H9 (cell line): ENCODE measurements at regions not wholly inside any gene's neighbourhood (a gene's known extent, or its start where the extent isn't known, plus 50 kb on each side); places are given as distances from the start of the nearest gene placed in this dataset.

Source experiments
- DNase-seq: peaks from one replicate; pipeline ENCODE4 v3.0.0-alpha.2; 2017
- H2AFZ ChIP-seq: one replicate; pipeline ENCODE4 v1.6.1; 2013; ENCODE audit warnings: mild to moderate bottlenecking, low read length, control low read depth, moderate library complexity
- H2AK5ac ChIP-seq: 2 replicates; pipeline ENCODE4 v1.6.1; 2013; ENCODE audit warnings: low read length, control low read depth, mixed read lengths; ENCODE audit not compliant: insufficient read length
- H2BK120ac ChIP-seq: one replicate; pipeline ENCODE4 v1.6.1; 2013; ENCODE audit warnings: low read depth, mild to moderate bottlenecking, low read length, control low read depth, inconsistent platforms; ENCODE audit not compliant: poor library complexity, severe bottlenecking
- H2BK12ac ChIP-seq: 2 replicates; pipeline ENCODE4 v1.6.1; 2013; ENCODE audit warnings: low read length, control low read depth, mixed read lengths, low read depth; ENCODE audit not compliant: insufficient read length
- H2BK15ac ChIP-seq: 2 replicates; pipeline ENCODE4 v1.6.1; 2013; ENCODE audit warnings: low read depth, low read length, control low read depth
- H2BK20ac ChIP-seq: one replicate; pipeline ENCODE4 v1.6.1; 2013; ENCODE audit warnings: low read depth, mild to moderate bottlenecking, low read length, control low read depth, inconsistent platforms; ENCODE audit not compliant: poor library complexity, severe bottlenecking
- H2BK5ac ChIP-seq: 2 replicates; pipeline ENCODE4 v1.6.1; 2013; ENCODE audit warnings: low read length, control low read depth, mixed read lengths; ENCODE audit not compliant: insufficient read length
- H3K14ac ChIP-seq: 2 replicates; pipeline ENCODE4 v1.6.1; 2013; ENCODE audit warnings: low read length, control low read depth; ENCODE audit not compliant: insufficient read depth
- H3K18ac ChIP-seq: 2 replicates; pipeline ENCODE4 v1.6.1; 2013; ENCODE audit warnings: low read depth, mild to moderate bottlenecking, mixed read lengths, low read length, control low read depth; ENCODE audit not compliant: insufficient read length
- H3K23ac ChIP-seq: 2 replicates; pipeline ENCODE4 v1.6.1; 2013; ENCODE audit warnings: low read length, control low read depth, mixed read lengths, low read depth; ENCODE audit not compliant: insufficient read length
- H3K23me2 ChIP-seq: 2 replicates; pipeline ENCODE4 v1.6.1; 2013; ENCODE audit warnings: low read depth, mild to moderate bottlenecking, mixed read lengths, low read length, control low read depth; ENCODE audit not compliant: insufficient read length, poor library complexity, severe bottlenecking
- H3K27ac ChIP-seq: 2 replicates; pipeline ENCODE4 v1.5.1; 2013; ENCODE audit warnings: low read length, control low read depth, mixed read lengths, low read depth; ENCODE audit not compliant: insufficient read length
- H3K27me3 ChIP-seq: 2 replicates; pipeline ENCODE4 v1.6.1; 2013; ENCODE audit warnings: low read length, control low read depth, inconsistent platforms; ENCODE audit not compliant: insufficient read depth
- H3K4ac ChIP-seq: 2 replicates; pipeline ENCODE4 v1.6.1; 2013; ENCODE audit warnings: low read depth, mild to moderate bottlenecking, control low read depth, inconsistent platforms, low read length, moderate library complexity
- H3K4me1 ChIP-seq: 2 replicates; pipeline ENCODE4 v1.6.1; 2013; ENCODE audit warnings: low read length, control low read depth, inconsistent platforms; ENCODE audit not compliant: insufficient read depth
- H3K4me2 ChIP-seq: 2 replicates; pipeline ENCODE4 v1.6.1; 2013; ENCODE audit warnings: low read length, control low read depth, mixed read lengths; ENCODE audit not compliant: insufficient read length, insufficient read depth
- H3K56ac ChIP-seq: 2 replicates; pipeline ENCODE4 v1.6.1; 2013; ENCODE audit warnings: low read depth, mild to moderate bottlenecking, mixed read lengths, low read length, control low read depth; ENCODE audit not compliant: insufficient read length
- H3K79me1 ChIP-seq: 2 replicates; pipeline ENCODE4 v1.6.1; 2013; ENCODE audit warnings: low read depth, mild to moderate bottlenecking, moderate library complexity, low read length, control low read depth, inconsistent platforms; ENCODE audit not compliant: insufficient read depth, poor library complexity, severe bottlenecking
- H3K79me2 ChIP-seq: 2 replicates; pipeline ENCODE4 v1.6.1; 2013; ENCODE audit warnings: low read length, control low read depth, inconsistent platforms; ENCODE audit not compliant: insufficient read depth
- H3K9ac ChIP-seq: 2 replicates; pipeline ENCODE4 v1.6.1; 2013; ENCODE audit warnings: low read length, control low read depth, mixed read lengths; ENCODE audit not compliant: insufficient read length; ENCODE audit errors: extremely low read depth
- H3K9me3 ChIP-seq: one replicate; pipeline ENCODE4 v1.6.1; 2013; ENCODE audit warnings: low read depth, low read length, inconsistent platforms; ENCODE audit not compliant: control insufficient read depth
- H3T11ph ChIP-seq: one replicate; pipeline ENCODE4 v1.6.1; 2013; ENCODE audit warnings: mild to moderate bottlenecking, low read length, control low read depth, inconsistent platforms
- H4K20me1 ChIP-seq: one replicate; pipeline ENCODE4 v1.6.1; 2013; ENCODE audit not compliant: control insufficient read depth, insufficient read length, insufficient read depth
- H4K5ac ChIP-seq: 2 replicates; pipeline ENCODE4 v1.6.1; 2013; ENCODE audit warnings: low read depth, mild to moderate bottlenecking, mixed read lengths, low read length, control low read depth; ENCODE audit not compliant: insufficient read length
- H4K8ac ChIP-seq: replicated peaks from 2 replicates; pipeline ENCODE4 v1.6.1; 2013; ENCODE audit warnings: low read length, control low read depth, mixed read lengths, low read depth; ENCODE audit not compliant: insufficient read length
- H4K91ac ChIP-seq: 2 replicates; pipeline ENCODE4 v1.6.1; 2013; ENCODE audit warnings: low read depth, mild to moderate bottlenecking, moderate library complexity, mixed read lengths, low read length, control low read depth; ENCODE audit not compliant: insufficient read length
- H3K27ac Mint-ChIP-seq, 3 experiments: 2 replicates in 2 of 3; 3 replicates in 1 of 3; pipeline ENCODE4 v1.8.0; 2020 to 2021; ENCODE audit warnings: mixed read lengths in 3 of 3, mild to moderate bottlenecking in 1 of 3, moderate library complexity in 1 of 3
- H3K27me3 Mint-ChIP-seq: 2 replicates; pipeline ENCODE4 v1.8.0; 2021; ENCODE audit warnings: low read depth, mild to moderate bottlenecking, moderate library complexity, mixed read lengths
- H3K36me3 Mint-ChIP-seq, 3 experiments: 2 replicates in 2 of 3; 3 replicates in 1 of 3; pipeline ENCODE4 v1.8.0; 2020 to 2021; ENCODE audit warnings: low read depth in 3 of 3, mixed read lengths in 3 of 3; ENCODE audit not compliant: insufficient read depth in 1 of 3
- H3K4me1 Mint-ChIP-seq, 2 experiments: 2 replicates each; pipeline ENCODE4 v1.8.0; 2020; ENCODE audit warnings: mixed read lengths in 2 of 2
- H3K4me3 Mint-ChIP-seq, 2 experiments: 2 replicates in 1 of 2; 3 replicates in 1 of 2; pipeline ENCODE4 v1.8.0; 2020 to 2021; ENCODE audit warnings: mild to moderate bottlenecking in 2 of 2, mixed read lengths in 2 of 2, moderate library complexity in 1 of 2
- H3K9me3 Mint-ChIP-seq, 2 experiments: 2 replicates in 1 of 2; 3 replicates in 1 of 2; pipeline ENCODE4 v1.8.0; 2020; ENCODE audit warnings: mild to moderate bottlenecking in 2 of 2, mixed read lengths in 2 of 2, moderate library complexity in 1 of 2
- WGBS: extraction: QIAGEN DNeasy Blood & Tissue Kit; methylation state at CpG from one replicate; pipeline ENCODE4 v1.1.7; 2013; ENCODE audit warnings: missing lambda C conversion rate, low lambda C conversion rate, mixed read lengths; ENCODE audit not compliant: insufficient read length; ENCODE audit errors: extremely low coverage; 5-methylcytosine and 5-hydroxymethylcytosine counted together
- TF ChIP-seq, protein P1 (sequence below): fragments of 200-600 bp; sonication (generic); conservative IDR thresholded peaks from 3 replicates; pipeline ENCODE4 v1.8.0; 2021; ENCODE audit warnings: antibody characterized with exemption, mild to moderate bottlenecking

DNA sequence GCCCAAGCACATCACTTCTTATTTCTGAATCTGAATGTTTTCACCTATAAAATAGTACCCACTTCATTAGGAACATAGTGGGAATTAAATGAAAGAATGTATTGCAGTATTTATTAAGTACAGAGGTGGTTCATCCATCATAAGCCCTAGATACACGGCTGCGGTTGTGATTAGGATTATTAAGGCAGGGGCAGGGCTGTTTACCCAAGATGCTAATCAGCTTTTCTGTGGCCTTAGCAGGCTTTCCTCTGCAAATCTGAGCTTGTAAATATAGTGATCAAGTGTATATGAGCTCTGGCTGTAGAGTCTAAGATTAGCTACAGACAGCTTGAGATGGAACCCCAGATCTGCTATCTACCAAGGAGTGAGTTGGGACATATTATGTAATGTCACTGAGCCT is 124.1 kb upstream of the ADRA1B start:
- TF ChIP-seq, protein P1, sequence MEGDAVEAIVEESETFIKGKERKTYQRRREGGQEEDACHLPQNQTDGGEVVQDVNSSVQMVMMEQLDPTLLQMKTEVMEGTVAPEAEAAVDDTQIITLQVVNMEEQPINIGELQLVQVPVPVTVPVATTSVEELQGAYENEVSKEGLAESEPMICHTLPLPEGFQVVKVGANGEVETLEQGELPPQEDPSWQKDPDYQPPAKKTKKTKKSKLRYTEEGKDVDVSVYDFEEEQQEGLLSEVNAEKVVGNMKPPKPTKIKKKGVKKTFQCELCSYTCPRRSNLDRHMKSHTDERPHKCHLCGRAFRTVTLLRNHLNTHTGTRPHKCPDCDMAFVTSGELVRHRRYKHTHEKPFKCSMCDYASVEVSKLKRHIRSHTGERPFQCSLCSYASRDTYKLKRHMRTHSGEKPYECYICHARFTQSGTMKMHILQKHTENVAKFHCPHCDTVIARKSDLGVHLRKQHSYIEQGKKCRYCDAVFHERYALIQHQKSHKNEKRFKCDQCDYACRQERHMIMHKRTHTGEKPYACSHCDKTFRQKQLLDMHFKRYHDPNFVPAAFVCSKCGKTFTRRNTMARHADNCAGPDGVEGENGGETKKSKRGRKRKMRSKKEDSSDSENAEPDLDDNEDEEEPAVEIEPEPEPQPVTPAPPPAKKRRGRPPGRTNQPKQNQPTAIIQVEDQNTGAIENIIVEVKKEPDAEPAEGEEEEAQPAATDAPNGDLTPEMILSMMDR = no peak
- WGBS = no CpG with 5 or more reads among the region's 2 CpGs
- H3K4me3 Mint-ChIP-seq = no peak overlapping the region
- no peak overlapping the region for H3K56ac ChIP-seq
- no peak overlapping the region for H2AK5ac ChIP-seq
- no peak overlapping the region for H4K5ac ChIP-seq
- no peak overlapping the region for H3K4me2 ChIP-seq
- H3K36me3 Mint-ChIP-seq = no peaks in the 10 kb centered on the region
- no peaks in the 10 kb centered on the region; the same call in 1 of the 2 replicates for H3K27me3 Mint-ChIP-seq
- no peak for DNase-seq
- no peaks in the 10 kb centered on the region for H3K4me1 Mint-ChIP-seq
- no peak overlapping the region for H2BK20ac ChIP-seq
- H2BK15ac ChIP-seq = no peak overlapping the region
- H3K4ac ChIP-seq = no peak overlapping the region
- no peaks in the 10 kb centered on the region for H3K9me3 ChIP-seq
- no peak overlapping the region for H2BK5ac ChIP-seq
- no peaks in the 10 kb centered on the region for H3K9me3 Mint-ChIP-seq
- H3K4me1 ChIP-seq = no peaks in the 10 kb centered on the region
- H3K9ac ChIP-seq = no peak overlapping the region
- H3K79me2 ChIP-seq = no peaks in the 10 kb centered on the region
- no peak overlapping the region for H2BK12ac ChIP-seq
- H3K18ac ChIP-seq = no peak overlapping the region
- H3K27ac ChIP-seq = no peak overlapping the region
- H3K27ac Mint-ChIP-seq = no peak overlapping the region
- no peak overlapping the region for H4K91ac ChIP-seq
- no peak overlapping the region for H2AFZ ChIP-seq
- H3T11ph ChIP-seq = no peak overlapping the region
- no peak overlapping the region for H3K23ac ChIP-seq
- no peak overlapping the region for H4K8ac ChIP-seq
- no peaks in the 10 kb centered on the region for H3K23me2 ChIP-seq
- H4K20me1 ChIP-seq = no peaks in the 10 kb centered on the region
- no peak overlapping the region for H2BK120ac ChIP-seq
- no peaks in the 10 kb centered on the region for H3K79me1 ChIP-seq
- H3K27me3 ChIP-seq = no peaks in the 10 kb centered on the region
- no peak overlapping the region for H3K14ac ChIP-seq
